PFSK-1 (cell line): ENCODE measurements at regions not wholly inside any gene's neighbourhood (a gene's known extent, or its start where the extent isn't known, plus 50 kb on each side); places are given as distances from the start of the nearest gene placed in this dataset.

Experiments
- FOXP2 ChIP-seq: optimal IDR thresholded peaks from 2 replicates; pipeline ENCODE3; 2011; ENCODE audit warnings: borderline replicate concordance, control low read depth, inconsistent platforms; ENCODE audit not compliant: insufficient read depth; ENCODE audit errors: extremely low read length, extremely low read depth
- POLR2AphosphoS5 ChIP-seq: IDR thresholded peaks from 2 replicates; pipeline ENCODE4 v1.6.1; 2012; ENCODE audit warnings: low read depth, mild to moderate bottlenecking, control low read depth, low read length, moderate library complexity
- SIN3A ChIP-seq: IDR thresholded peaks from 2 replicates; pipeline ENCODE4 v1.6.1; 2012; ENCODE audit warnings: mild to moderate bottlenecking, low read length, moderate library complexity, borderline replicate concordance; ENCODE audit not compliant: insufficient read depth
- TAF1 ChIP-seq: IDR thresholded peaks from 2 replicates; pipeline ENCODE4 v1.6.1; 2012; ENCODE audit warnings: low read length, control low read depth, borderline replicate concordance; ENCODE audit not compliant: insufficient read depth
- TF ChIP-seq, protein P1 (sequence below), 2 experiments: IDR thresholded peaks; 2 replicates each; pipeline versions ENCODE4 v1.6.1 to v1.8.0; 2011 to 2012; ENCODE audit warnings: low read depth in 2 of 2, low read length in 2 of 2, control low read depth in 1 of 2, inconsistent platforms in 1 of 2, mild to moderate bottlenecking in 1 of 2, moderate library complexity in 1 of 2; ENCODE audit not compliant: insufficient read depth in 1 of 2

DNA sequence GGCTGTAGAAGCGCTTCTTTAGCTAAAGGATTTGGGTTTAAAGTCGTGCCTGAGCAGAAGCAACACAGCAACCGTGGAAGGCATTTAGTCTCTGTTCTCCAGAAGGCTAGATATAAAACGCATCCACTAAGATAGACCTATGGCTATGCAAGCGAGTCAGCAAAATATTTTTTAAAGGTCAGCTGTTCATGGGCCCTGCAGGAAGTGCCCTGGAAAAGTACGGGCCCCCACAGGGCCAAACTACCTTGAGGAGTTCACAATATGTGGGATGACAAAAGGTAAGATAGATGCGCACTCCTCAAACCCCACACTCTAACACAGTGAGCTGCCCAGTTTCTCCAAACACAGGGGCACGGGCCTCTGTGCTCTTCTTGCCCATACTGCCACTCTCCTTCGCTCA, 261.6 kb downstream of the VPS13C start:
- TF ChIP-seq, protein P1, sequence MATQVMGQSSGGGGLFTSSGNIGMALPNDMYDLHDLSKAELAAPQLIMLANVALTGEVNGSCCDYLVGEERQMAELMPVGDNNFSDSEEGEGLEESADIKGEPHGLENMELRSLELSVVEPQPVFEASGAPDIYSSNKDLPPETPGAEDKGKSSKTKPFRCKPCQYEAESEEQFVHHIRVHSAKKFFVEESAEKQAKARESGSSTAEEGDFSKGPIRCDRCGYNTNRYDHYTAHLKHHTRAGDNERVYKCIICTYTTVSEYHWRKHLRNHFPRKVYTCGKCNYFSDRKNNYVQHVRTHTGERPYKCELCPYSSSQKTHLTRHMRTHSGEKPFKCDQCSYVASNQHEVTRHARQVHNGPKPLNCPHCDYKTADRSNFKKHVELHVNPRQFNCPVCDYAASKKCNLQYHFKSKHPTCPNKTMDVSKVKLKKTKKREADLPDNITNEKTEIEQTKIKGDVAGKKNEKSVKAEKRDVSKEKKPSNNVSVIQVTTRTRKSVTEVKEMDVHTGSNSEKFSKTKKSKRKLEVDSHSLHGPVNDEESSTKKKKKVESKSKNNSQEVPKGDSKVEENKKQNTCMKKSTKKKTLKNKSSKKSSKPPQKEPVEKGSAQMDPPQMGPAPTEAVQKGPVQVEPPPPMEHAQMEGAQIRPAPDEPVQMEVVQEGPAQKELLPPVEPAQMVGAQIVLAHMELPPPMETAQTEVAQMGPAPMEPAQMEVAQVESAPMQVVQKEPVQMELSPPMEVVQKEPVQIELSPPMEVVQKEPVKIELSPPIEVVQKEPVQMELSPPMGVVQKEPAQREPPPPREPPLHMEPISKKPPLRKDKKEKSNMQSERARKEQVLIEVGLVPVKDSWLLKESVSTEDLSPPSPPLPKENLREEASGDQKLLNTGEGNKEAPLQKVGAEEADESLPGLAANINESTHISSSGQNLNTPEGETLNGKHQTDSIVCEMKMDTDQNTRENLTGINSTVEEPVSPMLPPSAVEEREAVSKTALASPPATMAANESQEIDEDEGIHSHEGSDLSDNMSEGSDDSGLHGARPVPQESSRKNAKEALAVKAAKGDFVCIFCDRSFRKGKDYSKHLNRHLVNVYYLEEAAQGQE (IDR thresholded peaks at IDR 0.05; ENCODE audit: insufficient read depth in 1 of 2, low read depth in 2 of 2, low read length in 2 of 2) = no peak
- TF ChIP-seq POLR2AphosphoS5 = no peak
- no peak for TF ChIP-seq TAF1
- TF ChIP-seq FOXP2 = no peak
- TF ChIP-seq SIN3A = no peak

DNA sequence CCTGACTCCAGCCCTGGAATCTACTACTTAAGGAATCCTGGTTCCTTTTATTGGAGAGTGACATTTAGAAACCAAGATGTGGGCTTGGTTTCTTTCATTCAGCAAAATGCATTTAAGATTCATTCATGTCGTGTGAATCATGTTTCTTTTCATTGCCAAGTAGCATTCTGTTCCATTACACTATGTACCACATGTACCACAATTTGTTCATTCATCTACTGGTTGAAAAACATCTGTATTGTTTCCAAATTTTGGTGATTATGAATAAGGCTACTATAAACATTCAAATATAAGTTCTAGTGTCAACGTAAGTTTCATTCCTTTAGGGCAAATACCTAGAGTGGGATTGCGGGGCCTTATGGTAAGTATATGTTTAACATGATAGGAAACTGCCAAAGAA, 264.2 kb downstream of the VPS13C start:
- TF ChIP-seq TAF1 (no peak), SIN3A (no peak), POLR2AphosphoS5 (no peak), FOXP2 (no peak)
- TF ChIP-seq, protein P1 (IDR thresholded peaks at IDR 0.05; ENCODE audit: insufficient read depth in 1 of 2, low read depth in 2 of 2, low read length in 2 of 2) = no peak

DNA sequence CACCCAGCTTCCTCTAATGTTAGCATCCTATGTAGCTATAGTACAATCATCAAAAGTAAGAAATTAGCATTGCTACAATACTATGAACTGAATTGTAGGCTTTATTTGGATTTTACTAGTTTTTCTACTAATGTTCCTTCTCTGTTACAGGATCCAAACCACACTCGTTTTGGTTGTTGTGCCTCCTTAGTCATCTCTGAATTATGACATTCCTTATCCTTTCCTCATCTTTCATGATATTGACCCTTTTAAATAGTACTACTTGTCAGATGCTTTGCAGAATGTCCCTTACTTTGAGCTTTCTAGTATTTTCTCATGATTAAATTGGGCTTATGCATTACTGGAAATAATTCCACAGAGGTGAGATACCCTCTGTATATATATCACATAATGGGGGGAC, 265.4 kb downstream of the VPS13C start:
- TF ChIP-seq SIN3A (no peak), POLR2AphosphoS5 (no peak), FOXP2 (no peak)
- TF ChIP-seq, protein P1 (IDR thresholded peaks at IDR 0.05; ENCODE audit: insufficient read depth in 1 of 2, low read depth in 2 of 2, low read length in 2 of 2) = no peak

DNA sequence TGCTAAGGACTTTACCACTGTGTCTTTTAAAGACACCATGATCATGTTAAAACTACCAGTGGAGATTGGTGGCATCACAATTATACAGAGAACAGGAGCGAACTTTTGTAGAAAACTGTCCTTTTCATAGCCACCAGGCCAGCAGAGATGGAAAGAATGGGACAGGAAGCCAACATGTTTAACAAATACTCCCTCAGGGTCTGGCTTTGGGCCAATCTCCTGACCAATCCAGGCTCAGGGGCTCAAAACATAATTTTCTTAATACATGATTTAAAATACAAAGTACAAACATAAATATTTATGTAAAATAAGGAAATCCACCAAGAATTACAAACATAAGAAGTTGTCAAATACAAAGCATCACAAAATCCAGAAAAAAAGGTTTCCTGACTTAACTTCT, 266.0 kb downstream of the VPS13C start:
- TF ChIP-seq POLR2AphosphoS5 (no peak), TAF1 (no peak), FOXP2 (no peak), SIN3A (no peak)
- TF ChIP-seq, protein P1 (IDR thresholded peaks at IDR 0.05; ENCODE audit: insufficient read depth in 1 of 2, low read depth in 2 of 2, low read length in 2 of 2) = no peak

DNA sequence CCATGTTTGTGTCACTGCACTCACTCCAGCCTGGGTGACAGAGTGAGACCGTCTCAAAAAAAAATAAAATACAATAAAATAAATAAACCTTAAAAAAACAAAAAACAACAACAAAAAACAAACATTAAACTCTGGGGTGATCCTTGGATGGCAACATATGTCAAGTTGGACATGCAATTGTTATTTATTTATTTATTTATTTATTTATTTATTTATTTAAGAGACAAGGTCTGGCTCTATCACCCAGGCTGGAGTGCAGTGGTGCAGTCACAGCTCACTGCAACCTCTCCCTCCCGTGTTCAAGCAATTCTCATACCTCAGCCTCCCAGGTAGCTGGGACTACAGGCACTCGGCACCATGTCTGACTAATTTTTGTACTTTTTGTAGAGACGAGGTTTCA, 275.5 kb downstream of the VPS13C start:
- TF ChIP-seq POLR2AphosphoS5 (no peak), TAF1 (no peak)
- TF ChIP-seq, protein P1 (IDR thresholded peaks at IDR 0.05; ENCODE audit: insufficient read depth in 1 of 2, low read depth in 2 of 2, low read length in 2 of 2) = no peak
